ENCODE measurements at regions not wholly inside any gene's neighbourhood (a gene's known extent, or its start where the extent isn't known, plus 50 kb on each side); places are given as distances from the start of the nearest gene placed in this dataset.

DNA sequence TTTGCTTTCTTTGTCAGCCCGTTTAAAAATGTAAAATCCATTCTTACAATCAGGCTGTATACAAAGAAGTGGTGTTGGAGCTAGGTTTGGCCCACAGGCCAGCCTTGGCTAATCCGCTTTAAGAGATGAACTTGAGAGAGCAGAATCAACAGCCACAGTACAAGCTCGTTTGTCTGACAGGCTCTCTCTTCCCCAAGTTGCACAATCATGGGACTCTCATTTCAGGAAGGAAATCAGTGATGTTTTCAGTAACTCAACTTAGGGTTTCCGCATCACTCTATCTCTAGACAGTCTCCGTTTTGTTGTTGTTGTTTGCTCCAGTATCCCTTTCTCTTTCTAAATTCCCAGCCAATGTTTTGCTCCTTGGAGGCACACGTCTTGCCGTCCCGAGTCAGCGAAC lies 582.0 kb upstream of the MKI67 start:
- TF ChIP-seq, protein P1, sequence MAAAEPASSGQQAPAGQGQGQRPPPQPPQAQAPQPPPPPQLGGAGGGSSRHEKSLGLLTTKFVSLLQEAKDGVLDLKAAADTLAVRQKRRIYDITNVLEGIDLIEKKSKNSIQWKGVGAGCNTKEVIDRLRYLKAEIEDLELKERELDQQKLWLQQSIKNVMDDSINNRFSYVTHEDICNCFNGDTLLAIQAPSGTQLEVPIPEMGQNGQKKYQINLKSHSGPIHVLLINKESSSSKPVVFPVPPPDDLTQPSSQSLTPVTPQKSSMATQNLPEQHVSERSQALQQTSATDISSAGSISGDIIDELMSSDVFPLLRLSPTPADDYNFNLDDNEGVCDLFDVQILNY (CRISPR knock-in tag; IDR thresholded peaks at IDR 0.05): no peak
- TF ChIP-seq POLR2AphosphoS5 (IDR thresholded peaks at IDR 0.05; ENCODE audit: control insufficient read depth, insufficient read depth, low read depth, low read length) (no peak), HCFC1 (IDR thresholded peaks at IDR 0.05; ENCODE audit: low read depth, low read length) (no peak), SREBF2 (CRISPR knock-in tag; IDR thresholded peaks at IDR 0.05) (no peak), EZH2 (IDR thresholded peaks at IDR 0.05; ENCODE audit: borderline replicate concordance, low read depth, low read length) (no peak), NCOA1 (IDR thresholded peaks at IDR 0.05; ENCODE audit: low read depth) (no peak), TAF1 (IDR thresholded peaks at IDR 0.05; ENCODE audit: control insufficient read depth, extremely low read depth, insufficient read depth, low read length, severe bottlenecking) (no peak), PHF20 (IDR thresholded peaks at IDR 0.05; ENCODE audit: partially characterized antibody) (no peak)
- TF ChIP-seq, protein P2, sequence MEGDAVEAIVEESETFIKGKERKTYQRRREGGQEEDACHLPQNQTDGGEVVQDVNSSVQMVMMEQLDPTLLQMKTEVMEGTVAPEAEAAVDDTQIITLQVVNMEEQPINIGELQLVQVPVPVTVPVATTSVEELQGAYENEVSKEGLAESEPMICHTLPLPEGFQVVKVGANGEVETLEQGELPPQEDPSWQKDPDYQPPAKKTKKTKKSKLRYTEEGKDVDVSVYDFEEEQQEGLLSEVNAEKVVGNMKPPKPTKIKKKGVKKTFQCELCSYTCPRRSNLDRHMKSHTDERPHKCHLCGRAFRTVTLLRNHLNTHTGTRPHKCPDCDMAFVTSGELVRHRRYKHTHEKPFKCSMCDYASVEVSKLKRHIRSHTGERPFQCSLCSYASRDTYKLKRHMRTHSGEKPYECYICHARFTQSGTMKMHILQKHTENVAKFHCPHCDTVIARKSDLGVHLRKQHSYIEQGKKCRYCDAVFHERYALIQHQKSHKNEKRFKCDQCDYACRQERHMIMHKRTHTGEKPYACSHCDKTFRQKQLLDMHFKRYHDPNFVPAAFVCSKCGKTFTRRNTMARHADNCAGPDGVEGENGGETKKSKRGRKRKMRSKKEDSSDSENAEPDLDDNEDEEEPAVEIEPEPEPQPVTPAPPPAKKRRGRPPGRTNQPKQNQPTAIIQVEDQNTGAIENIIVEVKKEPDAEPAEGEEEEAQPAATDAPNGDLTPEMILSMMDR (IDR thresholded peaks at IDR 0.05 in 2 of 3, conservative IDR thresholded peaks at IDR 0.05 in 1 of 3; ENCODE audit: insufficient read depth in 2 of 3, low read depth in 1 of 3, low read length in 3 of 3): no peak
- TF ChIP-seq, protein P3, sequence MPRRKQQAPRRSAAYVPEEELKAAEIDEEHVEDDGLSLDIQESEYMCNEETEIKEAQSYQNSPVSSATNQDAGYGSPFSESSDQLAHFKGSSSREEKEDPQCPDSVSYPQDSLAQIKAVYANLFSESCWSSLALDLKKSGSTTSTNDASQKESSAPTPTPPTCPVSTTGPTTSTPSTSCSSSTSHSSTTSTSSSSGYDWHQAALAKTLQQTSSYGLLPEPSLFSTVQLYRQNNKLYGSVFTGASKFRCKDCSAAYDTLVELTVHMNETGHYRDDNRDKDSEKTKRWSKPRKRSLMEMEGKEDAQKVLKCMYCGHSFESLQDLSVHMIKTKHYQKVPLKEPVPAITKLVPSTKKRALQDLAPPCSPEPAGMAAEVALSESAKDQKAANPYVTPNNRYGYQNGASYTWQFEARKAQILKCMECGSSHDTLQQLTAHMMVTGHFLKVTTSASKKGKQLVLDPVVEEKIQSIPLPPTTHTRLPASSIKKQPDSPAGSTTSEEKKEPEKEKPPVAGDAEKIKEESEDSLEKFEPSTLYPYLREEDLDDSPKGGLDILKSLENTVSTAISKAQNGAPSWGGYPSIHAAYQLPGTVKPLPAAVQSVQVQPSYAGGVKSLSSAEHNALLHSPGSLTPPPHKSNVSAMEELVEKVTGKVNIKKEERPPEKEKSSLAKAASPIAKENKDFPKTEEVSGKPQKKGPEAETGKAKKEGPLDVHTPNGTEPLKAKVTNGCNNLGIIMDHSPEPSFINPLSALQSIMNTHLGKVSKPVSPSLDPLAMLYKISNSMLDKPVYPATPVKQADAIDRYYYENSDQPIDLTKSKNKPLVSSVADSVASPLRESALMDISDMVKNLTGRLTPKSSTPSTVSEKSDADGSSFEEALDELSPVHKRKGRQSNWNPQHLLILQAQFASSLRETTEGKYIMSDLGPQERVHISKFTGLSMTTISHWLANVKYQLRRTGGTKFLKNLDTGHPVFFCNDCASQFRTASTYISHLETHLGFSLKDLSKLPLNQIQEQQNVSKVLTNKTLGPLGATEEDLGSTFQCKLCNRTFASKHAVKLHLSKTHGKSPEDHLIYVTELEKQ (CRISPR knock-in tag; IDR thresholded peaks at IDR 0.05): no peak

Measured in K562 (cell line).